ENCODE measurements at regions not wholly inside any gene's neighbourhood (a gene's known extent, or its start where the extent isn't known, plus 50 kb on each side); places are given as distances from the start of the nearest gene placed in this dataset.

DNA sequence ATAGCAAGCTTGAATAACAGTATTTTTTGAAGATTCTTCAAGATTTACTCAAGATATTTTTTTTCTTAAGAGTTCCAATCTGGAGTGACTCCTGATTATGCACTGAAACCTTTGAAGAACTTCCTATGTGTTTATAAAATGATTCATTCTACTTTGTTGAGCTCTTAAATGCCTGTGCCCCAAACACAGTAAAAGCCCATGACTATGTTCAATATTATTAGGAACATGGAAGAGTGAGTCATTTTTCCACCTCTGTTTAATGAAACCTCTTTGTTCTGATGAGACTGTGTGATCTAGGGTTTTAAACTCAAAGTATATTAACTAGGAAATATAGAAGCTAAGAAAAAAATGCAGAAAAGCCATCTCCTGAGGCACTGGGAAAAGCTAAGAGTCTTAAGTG is 415.0 kb upstream of the FBXO33 start:
- DNase-seq: no peak

DNA sequence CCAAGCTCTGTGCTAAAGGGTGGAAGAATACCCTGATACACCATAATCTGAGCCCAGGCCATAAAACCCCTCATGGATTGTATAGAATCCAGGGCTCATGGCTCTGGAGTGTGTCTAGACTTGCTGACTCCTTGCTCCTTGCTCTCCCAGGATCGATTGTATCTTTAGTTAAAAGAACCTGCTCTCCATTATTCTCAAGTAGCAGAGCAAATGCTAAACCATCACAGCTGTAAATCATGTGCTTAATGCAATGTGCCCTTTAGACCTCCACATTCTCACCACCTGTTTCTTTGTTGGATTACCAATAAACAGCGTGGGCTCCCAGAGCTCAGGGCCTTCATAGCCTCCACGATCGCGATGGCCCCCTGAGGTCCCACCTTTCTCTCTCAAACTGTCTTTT is 411.6 kb upstream of the FBXO33 start:
- no peak for DNase-seq

DNA sequence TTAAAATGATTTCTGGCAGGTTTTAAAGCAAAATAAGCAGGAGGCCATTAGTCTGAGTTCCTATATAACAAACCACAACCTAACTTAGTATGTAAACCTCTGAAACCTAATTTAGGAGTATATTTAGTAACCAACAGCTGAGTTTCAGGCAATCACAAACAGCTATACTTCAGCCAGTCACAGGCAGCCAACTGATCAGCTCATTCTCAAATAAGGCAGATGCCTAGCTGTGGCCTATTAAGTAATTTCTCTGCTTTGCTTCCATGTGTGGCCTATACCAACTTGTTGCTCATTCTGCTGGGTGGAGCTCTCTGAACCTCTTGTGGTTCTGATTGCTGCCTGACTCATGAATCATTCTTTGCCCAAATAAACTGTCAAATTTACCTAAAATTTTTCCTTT is 408.9 kb upstream of the FBXO33 start:
- DNase-seq: peak; percentile 45

DNA sequence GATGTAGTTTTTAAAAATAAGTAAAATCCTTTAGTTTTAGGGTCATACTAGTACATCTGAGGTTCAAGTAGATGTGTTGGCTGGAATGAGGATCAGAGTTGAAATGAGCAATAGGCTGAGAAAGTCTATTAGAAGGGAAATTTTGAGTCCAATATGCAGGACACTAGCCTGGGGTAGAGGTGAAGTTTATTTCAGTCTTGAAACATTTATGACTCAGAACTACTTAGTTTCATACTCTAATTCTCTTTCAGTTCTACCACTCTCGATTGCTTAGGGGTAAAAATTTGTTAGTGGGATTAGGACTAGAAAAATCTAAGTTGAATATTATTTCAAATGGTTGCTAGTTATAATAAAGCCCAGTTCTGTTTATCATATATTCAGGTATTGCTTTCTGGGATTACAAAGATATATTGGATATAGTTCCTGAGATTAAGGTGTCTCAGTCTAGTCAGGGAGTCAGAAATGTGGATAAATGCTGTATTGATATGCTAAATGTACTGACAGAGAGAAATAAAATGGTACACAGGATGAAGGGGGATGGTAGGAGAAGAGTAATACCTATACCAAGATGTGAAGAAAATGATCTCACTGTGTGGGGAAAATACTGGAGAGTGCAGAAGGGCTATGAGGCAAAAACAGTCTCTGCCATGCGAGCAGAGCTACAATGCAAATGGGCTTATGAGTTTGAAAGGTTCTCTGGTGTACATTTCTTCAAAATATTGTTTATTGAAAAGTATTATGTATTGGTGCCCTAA is 395.8 kb upstream of the FBXO33 start:
- no peak for DNase-seq

DNA sequence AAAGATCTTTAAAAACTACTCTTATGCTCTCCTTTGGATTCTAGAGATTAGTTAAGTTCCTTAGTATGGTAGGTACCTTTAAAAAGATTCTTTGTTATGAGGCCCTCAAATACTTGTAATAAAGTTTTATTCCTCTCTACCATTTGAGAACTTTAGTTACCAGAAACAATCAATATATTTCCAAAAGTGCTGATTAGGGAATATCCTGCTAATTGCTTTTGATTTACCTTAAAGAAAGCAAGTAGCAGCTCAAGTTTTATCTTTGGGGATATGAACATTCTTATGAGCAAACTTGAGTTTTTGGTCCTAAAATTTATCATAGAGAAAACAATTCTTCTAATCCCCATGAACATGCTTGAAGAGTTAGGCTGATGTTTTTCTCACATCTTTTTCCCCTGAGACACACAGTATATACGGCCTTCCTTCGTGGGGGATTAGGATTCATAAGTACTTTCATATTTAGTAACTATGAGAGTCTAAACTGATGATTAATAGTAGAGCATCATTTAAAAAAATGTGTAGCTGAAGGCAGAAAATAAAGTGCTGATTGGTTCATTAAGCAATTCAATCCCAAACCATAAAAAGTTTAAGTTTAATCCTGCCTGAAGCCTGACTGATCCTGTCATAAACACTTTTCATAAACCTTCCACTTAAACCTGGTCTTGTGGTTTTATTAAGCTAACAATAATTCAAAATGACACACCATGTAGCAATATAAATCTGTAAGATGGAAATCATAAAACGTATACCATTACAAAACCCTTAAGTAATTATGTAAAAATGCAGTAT is 380.5 kb upstream of the FBXO33 start:
- no peak for DNase-seq

GRCh38 chr14:39807271-39807670 is 375.0 kb upstream of the FBXO33 start:
- DNase-seq: no peak

- DNase-seq: no peak
These were observed 352.2 kb upstream of the FBXO33 start for GRCh38 chr14:39784461-39784860.

DNA sequence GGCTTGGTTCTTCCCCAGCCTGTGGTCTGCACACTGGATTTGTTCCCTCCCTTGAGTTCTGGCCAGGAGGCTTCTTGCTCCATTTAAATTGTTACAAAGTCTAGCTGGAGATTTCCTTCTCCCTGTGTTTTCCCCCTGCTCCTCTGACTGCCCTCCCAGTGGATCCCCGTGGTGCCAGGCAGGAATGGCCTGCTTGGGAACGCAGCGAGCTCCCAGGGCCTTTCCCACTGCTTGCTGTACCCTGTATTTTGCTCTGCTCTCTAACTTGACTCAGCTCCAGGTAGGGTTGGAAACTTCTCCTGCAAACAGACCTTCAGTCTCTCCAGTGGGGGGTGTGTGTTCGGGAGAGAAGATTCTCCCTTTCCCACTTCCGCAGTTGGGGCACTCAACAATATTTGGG is 349.2 kb upstream of the FBXO33 start:
- no peak for DNase-seq

- no peak for DNase-seq
These were observed 341.3 kb upstream of the FBXO33 start for GRCh38 chr14:39773387-39774126.

GRCh38 chr14:39772627-39773026 is 340.4 kb upstream of the FBXO33 start:
- no peak for DNase-seq

GRCh38 chr14:39768589-39768988 is 336.4 kb upstream of the FBXO33 start:
- peak; percentile 62 for DNase-seq

DNA sequence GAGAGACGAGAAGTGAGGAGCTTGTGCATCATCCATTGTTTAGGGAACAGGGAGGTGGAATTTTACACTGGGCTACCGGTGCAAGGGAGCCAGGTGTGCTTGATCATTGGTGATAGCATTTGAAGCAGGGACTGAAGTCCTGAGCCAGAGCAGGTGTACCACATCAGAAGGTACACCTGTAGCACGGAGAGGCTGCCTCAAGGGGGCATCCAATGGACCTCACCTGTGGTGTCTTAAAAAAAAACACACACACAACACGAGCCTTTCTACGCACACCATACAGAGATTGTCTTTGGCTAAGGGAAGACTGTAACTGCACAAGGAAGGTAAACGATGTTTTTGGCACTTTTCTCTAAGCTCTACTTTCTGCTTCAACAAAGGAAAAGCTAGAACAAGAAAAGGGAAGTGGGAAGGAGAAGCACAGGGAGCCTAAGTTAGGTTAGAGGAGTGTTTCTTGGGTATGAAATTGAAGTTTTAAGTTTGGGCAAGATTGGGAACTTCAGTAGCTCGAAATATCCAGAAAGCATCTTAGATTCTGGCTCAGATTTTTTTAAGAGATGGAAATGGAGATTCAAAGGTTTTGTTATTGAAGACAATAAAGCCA is 334.3 kb upstream of the FBXO33 start:
- peak; percentile 55 for DNase-seq

GRCh38 chr14:39765676-39766075 is 333.4 kb upstream of the FBXO33 start:
- no peak for DNase-seq

DNA sequence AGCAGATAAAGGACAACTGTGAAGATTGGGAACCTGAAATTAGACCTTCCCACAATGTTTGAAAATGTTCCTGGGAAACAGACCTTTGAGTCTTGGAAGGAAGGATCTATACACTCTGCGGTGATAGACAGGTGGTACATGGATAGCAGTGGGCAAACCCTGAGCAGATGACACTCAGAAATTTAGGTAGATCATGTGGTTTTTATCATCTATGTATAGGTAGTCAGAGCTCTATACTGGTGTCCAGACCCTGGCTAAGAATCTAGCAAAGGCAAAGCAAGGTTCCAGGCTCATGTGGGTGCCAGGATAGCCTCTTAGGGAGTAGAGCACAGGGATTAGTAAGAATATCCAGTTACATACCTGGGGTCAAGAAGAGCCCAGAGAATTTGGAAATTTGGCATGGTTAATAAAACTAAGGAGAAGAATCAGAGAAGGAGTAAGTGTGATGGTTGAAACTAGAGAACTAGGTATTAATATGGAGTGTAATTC is 331.2 kb upstream of the FBXO33 start:
- no peak for DNase-seq

GRCh38 chr14:39762576-39763401 is 330.6 kb upstream of the FBXO33 start:
- DNase-seq: peak; percentile 64

- DNase-seq: no peak
These were observed 323.1 kb upstream of the FBXO33 start for GRCh38 chr14:39755269-39755878.

- no peak for DNase-seq
These were observed 308.2 kb upstream of the FBXO33 start for GRCh38 chr14:39740454-39740853.

- DNase-seq: no peak
These were observed 307.6 kb upstream of the FBXO33 start for GRCh38 chr14:39739796-39740195.

DNA sequence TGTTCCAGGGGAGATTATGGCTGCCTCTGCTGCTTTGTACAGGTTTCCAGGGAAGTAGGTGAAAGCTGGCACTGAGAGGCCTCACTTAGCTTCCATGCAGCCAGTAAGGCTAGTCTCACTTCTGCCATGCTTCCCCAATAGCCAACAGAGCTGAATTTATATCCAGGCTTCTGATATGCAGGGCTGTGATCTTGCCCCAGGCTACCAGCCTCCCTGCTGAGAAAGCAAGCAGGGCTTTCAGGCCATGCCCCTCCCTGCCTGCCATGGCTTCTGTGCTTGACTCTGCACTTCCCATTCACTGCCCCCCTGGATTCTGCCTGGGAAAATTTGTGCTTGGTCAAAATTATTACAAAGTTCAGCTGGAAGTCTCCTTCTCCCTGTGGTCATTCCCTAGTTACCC is 302.1 kb upstream of the FBXO33 start:
- DNase-seq: no peak

DNA sequence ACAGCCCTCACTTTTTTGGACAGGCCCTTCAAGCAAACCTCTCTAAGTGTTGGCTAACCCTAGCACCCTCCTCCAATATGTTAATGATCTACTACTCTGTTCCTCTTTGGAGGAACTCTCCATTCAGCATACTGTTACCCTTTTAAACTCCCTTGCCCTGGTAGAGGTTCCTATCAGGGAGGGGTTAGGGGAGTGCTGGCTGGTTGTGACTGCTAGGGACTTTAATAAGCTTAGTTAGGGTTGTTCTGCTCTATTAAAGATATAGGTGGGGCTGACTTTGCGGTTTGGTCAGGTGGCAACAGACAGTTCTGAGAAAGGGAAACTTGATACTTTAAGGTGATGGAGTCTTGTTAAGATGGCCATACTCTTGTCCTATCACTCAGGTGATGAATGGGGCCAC is 301.5 kb upstream of the FBXO33 start:
- DNase-seq: no peak

DNA sequence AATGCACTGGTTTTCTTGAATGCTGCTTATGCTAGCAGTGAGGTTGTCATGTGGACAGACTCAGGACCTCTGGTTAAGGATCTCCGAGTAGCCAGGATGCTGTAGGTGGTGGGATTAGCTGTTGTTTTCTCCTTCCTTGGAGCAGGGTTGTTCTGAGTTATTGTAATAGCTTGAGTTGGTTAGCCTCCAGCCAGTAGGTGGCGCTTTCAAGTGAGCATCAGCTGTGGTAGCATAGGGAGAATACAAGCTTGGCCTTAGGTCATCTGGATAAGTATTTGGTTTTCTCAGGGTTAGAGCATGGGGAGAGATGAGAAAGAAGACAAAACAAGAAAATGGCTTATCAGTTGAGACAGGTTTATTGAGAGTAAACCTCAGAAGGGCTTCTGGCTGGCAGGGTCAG is 299.7 kb upstream of the FBXO33 start:
- DNase-seq: peak; percentile 2

DNA sequence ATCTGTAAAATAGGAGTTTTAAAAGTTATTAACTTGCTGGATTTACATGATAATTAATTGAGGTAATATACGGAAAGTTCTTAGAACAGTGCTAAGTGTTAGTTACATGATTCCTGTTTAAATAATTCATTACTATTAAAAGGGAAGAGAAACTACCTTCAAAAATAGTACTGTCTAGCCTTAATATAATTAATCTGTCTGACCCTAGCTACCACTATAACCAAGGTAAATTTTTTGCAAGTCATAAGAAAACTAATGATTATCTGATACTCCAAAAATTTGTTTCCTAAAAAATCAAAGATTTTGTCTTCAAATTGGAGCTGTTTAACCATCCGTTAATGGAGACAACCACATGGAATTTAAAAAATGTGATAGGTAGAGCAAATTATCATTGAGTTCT is 294.3 kb upstream of the FBXO33 start:
- DNase-seq: no peak
